Mesendoderm (in vitro differentiated cells): ENCODE measurements at regions not wholly inside any gene's neighbourhood (a gene's known extent, or its start where the extent isn't known, plus 50 kb on each side); places are given as distances from the start of the nearest gene placed in this dataset.
A peak's percentile ranks its signal among the peaks of the same experiment; 100 is the strongest.

Experiments used
- DNase-seq: peaks from one replicate; pipeline ENCODE4 v3.0.0; 2013
- H2AK5ac ChIP-seq: 2 replicates; pipeline ENCODE4 v1.6.1; 2013; ENCODE audit warnings: low read length, inconsistent platforms
- H2BK120ac ChIP-seq: 2 replicates; pipeline ENCODE4 v1.6.1; 2013; ENCODE audit warnings: low read depth, mild to moderate bottlenecking, low read length, moderate library complexity, mixed read lengths
- H2BK15ac ChIP-seq: replicated peaks from 2 replicates; pipeline ENCODE4 v1.6.1; 2013; ENCODE audit warnings: low read depth, mild to moderate bottlenecking, moderate library complexity
- H2BK5ac ChIP-seq: 2 replicates; pipeline ENCODE4 v1.6.1; 2013; ENCODE audit warnings: low read length, inconsistent platforms
- H3K18ac ChIP-seq: 2 replicates; pipeline ENCODE4 v1.6.1; 2013; ENCODE audit warnings: mild to moderate bottlenecking, low read length, mixed read lengths
- H3K23ac ChIP-seq: one replicate; pipeline ENCODE4 v1.6.1; 2013; ENCODE audit warnings: low read length
- H3K27ac ChIP-seq: 2 replicates; pipeline ENCODE4 v1.5.1; 2013; ENCODE audit warnings: low read depth, mild to moderate bottlenecking, inconsistent platforms, low read length, moderate library complexity
- H3K27me3 ChIP-seq: 2 replicates; pipeline ENCODE4 v1.6.1; 2013; ENCODE audit warnings: low read length, control low read depth, mild to moderate bottlenecking, inconsistent platforms; ENCODE audit not compliant: insufficient read depth, poor library complexity
- H3K36me3 ChIP-seq: 2 replicates; pipeline ENCODE4 v1.6.1; 2013; ENCODE audit warnings: low read length, inconsistent platforms; ENCODE audit not compliant: control insufficient read depth, insufficient read depth
- H3K4ac ChIP-seq: one replicate; pipeline ENCODE4 v1.6.1; 2013; ENCODE audit warnings: low read depth, mild to moderate bottlenecking, low read length, moderate library complexity
- H3K4me1 ChIP-seq: 2 replicates; pipeline ENCODE4 v1.6.1; 2013; ENCODE audit warnings: low read depth, low read length, inconsistent platforms; ENCODE audit not compliant: control insufficient read depth
- H3K4me2 ChIP-seq: 2 replicates; pipeline ENCODE4 v1.6.1; 2013; ENCODE audit warnings: low read length
- H3K4me3 ChIP-seq: 2 replicates; pipeline ENCODE4 v1.5.1; 2013; ENCODE audit warnings: mild to moderate bottlenecking, low read length
- H3K56ac ChIP-seq: one replicate; pipeline ENCODE4 v1.6.1; 2013; ENCODE audit warnings: low read length
- H3K79me1 ChIP-seq: 2 replicates; pipeline ENCODE4 v1.6.1; 2013; ENCODE audit warnings: low read length, inconsistent platforms
- H3K79me2 ChIP-seq: 2 replicates; pipeline ENCODE4 v1.6.1; 2013; ENCODE audit warnings: mild to moderate bottlenecking, low read length; ENCODE audit not compliant: control insufficient read depth, insufficient read depth
- H3K9ac ChIP-seq: 2 replicates; pipeline ENCODE4 v1.6.1; 2013; ENCODE audit warnings: low read length, inconsistent platforms
- H4K5ac ChIP-seq: one replicate; pipeline ENCODE4 v1.6.1; 2013; ENCODE audit warnings: low read length
- H4K8ac ChIP-seq: one replicate; pipeline ENCODE4 v1.6.1; 2013; ENCODE audit warnings: low read depth, mild to moderate bottlenecking, control low read depth, low read length, moderate library complexity
- WGBS: extraction: QIAGEN DNeasy Blood & Tissue Kit; methylation state at CpG from one replicate; pipeline ENCODE4 v1.1.7; 2013; ENCODE audit warnings: low lambda C conversion rate, missing lambda C conversion rate; ENCODE audit not compliant: insufficient coverage; ENCODE audit errors: extremely low coverage; 5-methylcytosine and 5-hydroxymethylcytosine counted together

DNA sequence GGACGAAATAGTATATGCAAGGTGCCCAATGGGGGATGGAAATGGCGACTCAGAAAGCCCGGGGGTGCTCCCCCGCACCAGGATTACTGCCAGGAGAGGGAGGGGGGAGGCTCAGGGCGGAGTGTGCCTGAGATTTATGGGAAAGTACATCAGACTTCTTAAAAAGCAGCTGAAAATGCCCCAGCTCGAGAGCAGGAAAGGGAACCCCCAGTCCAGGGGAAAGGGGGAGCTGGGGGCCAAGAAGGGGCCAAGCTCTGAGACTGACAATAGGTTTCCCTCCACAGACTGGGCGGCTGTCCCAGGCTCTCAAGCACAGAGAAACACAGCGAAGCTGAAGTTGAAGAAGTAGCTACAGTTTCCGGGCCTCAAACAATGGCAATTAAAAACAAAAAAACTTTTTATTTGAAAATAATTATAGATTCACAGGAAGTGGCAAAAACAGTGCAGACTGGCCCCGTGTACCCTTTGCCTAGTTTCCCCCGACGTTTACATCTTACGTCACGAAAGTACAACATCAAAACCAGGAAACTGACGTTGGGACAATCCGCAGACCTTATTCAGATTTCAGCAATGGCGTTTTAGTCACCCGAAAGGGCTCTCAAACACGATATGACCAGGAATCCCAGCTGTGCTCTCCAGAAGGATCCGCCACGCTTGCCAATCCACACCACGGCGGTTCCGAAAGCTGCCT is 83.9 kb upstream of the FGFR2 start:
- H4K8ac ChIP-seq: no peak overlapping the region
- H3K27ac ChIP-seq: no peak overlapping the region
- H3K4me2 ChIP-seq: no peak overlapping the region
- no peak overlapping the region for H2BK5ac ChIP-seq
- H2BK15ac ChIP-seq: no peak overlapping the region
- no peak for DNase-seq
- no peak overlapping the region for H3K18ac ChIP-seq
- no peaks in the 10 kb centered on the region for H3K4me1 ChIP-seq
- H3K4me3 ChIP-seq: no peak overlapping the region
- no CpG with 5 or more reads among the region's 24 CpGs for WGBS
- no peak overlapping the region for H2AK5ac ChIP-seq
- H3K9ac ChIP-seq: no peak overlapping the region
- H3K23ac ChIP-seq: no peak overlapping the region
- no peaks in the 10 kb centered on the region for H3K36me3 ChIP-seq
- H2BK120ac ChIP-seq: no peak overlapping the region
- H4K5ac ChIP-seq: no peak overlapping the region
- no peaks in the 10 kb centered on the region for H3K79me1 ChIP-seq
- no peaks in the 10 kb centered on the region for H3K27me3 ChIP-seq
- H3K4ac ChIP-seq: no peak overlapping the region
- H3K56ac ChIP-seq: no peak overlapping the region
- H3K79me2 ChIP-seq: no peaks in the 10 kb centered on the region

GRCh38 chr10:121680879-121681655 is 82.8 kb upstream of the FGFR2 start:
- Histone ChIP-seq H3K9ac (no peak overlapping the region), H2BK15ac (no peak overlapping the region), H2AK5ac (no peak overlapping the region), H3K79me1 (no peaks in the 10 kb centered on the region), H3K18ac (no peak overlapping the region), H3K4me1 (no peaks in the 10 kb centered on the region), H3K56ac (no peak overlapping the region), H3K36me3 (no peaks in the 10 kb centered on the region), H3K4ac (no peak overlapping the region), H4K8ac (no peak overlapping the region), H3K27ac (no peak overlapping the region), H2BK5ac (no peak overlapping the region), H3K4me3 (no peak overlapping the region), H3K4me2 (no peak overlapping the region), H3K27me3 (no peaks in the 10 kb centered on the region), H3K23ac (no peak overlapping the region), H3K79me2 (no peaks in the 10 kb centered on the region), H4K5ac (no peak overlapping the region), H2BK120ac (no peak overlapping the region)
- DNase-seq: peak; percentile 68
- WGBS: no CpG with 5 or more reads among the region's 9 CpGs

DNA sequence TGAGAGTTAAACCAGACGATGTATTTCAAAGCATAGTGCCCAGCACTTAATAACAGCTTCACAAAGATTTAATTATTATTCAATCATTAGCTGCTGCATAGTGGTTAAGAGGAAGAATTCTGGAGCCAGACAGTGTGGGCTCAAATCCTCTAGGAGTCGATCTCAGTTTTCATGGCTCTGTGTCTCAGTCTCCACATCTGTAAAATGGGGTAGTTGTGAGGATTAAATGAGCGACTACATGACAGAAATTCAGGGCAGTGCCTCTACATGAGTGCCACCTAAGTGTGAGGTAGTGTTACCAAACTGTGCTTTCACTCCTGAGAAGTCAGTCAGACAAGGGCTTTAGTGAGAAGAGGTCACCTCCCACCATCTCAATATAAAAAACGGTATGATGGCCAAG is 81.7 kb upstream of the FGFR2 start:
- Histone ChIP-seq H3K23ac (no peak overlapping the region), H3K4ac (no peak overlapping the region), H3K79me2 (no peaks in the 10 kb centered on the region), H2BK5ac (no peak overlapping the region), H3K18ac (no peak overlapping the region), H3K79me1 (no peaks in the 10 kb centered on the region), H4K5ac (no peak overlapping the region), H3K4me2 (no peak overlapping the region), H3K27me3 (no peaks in the 10 kb centered on the region), H3K56ac (no peak overlapping the region), H2BK15ac (no peak overlapping the region), H3K4me1 (no peaks in the 10 kb centered on the region), H3K9ac (no peak overlapping the region), H2AK5ac (no peak overlapping the region), H3K36me3 (no peaks in the 10 kb centered on the region), H4K8ac (no peak overlapping the region), H2BK120ac (no peak overlapping the region), H3K27ac (no peak overlapping the region), H3K4me3 (no peak overlapping the region)
- WGBS: no CpG with 5 or more reads among the region's 4 CpGs
- DNase-seq: no peak

- Histone ChIP-seq H3K56ac (no peak overlapping the region), H2AK5ac (no peak overlapping the region)
Observed at GRCh38 chr10:121678631-121679174, 80.5 kb upstream of the FGFR2 start.

DNA sequence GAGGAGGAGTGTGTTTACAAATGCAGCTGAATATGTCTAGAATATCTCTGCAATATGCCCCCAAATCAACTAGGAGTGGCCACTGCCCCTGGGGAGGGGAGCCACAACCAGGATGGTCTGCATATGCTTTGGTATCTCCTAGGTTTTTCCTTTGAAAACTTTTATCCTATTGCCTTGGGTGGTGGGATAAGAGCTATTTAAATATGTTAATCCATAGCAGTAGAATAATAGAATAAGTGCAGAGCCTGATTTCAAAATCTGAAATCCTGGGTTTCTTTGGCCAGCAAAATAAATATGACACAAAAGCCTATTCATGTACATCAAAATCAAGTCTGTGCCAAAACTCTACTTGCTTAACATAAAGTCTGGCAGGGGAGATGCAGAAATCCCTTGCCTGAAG is 79.6 kb upstream of the FGFR2 start:
- no peak overlapping the region for H3K56ac ChIP-seq
- H3K79me1 ChIP-seq: no peaks in the 10 kb centered on the region
- no peak overlapping the region for H2BK15ac ChIP-seq
- H3K4me2 ChIP-seq: no peak overlapping the region
- no peak overlapping the region for H3K27ac ChIP-seq
- no peaks in the 10 kb centered on the region for H3K4me1 ChIP-seq
- H3K9ac ChIP-seq: no peak overlapping the region
- no peaks in the 10 kb centered on the region for H3K36me3 ChIP-seq
- no peak overlapping the region for H3K4me3 ChIP-seq
- no peak overlapping the region for H3K4ac ChIP-seq
- no peak for DNase-seq
- H4K8ac ChIP-seq: no peak overlapping the region
- H3K27me3 ChIP-seq: no peaks in the 10 kb centered on the region
- H2BK5ac ChIP-seq: no peak overlapping the region
- no peak overlapping the region for H2AK5ac ChIP-seq
- H4K5ac ChIP-seq: no peak overlapping the region
- no peaks in the 10 kb centered on the region for H3K79me2 ChIP-seq
- H2BK120ac ChIP-seq: no peak overlapping the region
- H3K23ac ChIP-seq: no peak overlapping the region
- H3K18ac ChIP-seq: no peak overlapping the region

More at GRCh38 chr10:121678631-121679174, 80.5 kb upstream of the FGFR2 start:
- Histone ChIP-seq H2BK15ac (no peak overlapping the region), H3K4me2 (no peak overlapping the region), H3K4me1 (no peaks in the 10 kb centered on the region), H3K4ac (no peak overlapping the region), H3K18ac (no peak overlapping the region), H4K5ac (no peak overlapping the region), H2BK5ac (no peak overlapping the region), H4K8ac (no peak overlapping the region), H3K23ac (no peak overlapping the region), H2BK120ac (no peak overlapping the region), H3K4me3 (no peak overlapping the region), H3K27ac (no peak overlapping the region), H3K27me3 (no peaks in the 10 kb centered on the region), H3K9ac (no peak overlapping the region), H3K79me1 (no peaks in the 10 kb centered on the region), H3K36me3 (no peaks in the 10 kb centered on the region), H3K79me2 (no peaks in the 10 kb centered on the region)
- no CpG with 5 or more reads among the region's 2 CpGs for WGBS
- no peak for DNase-seq
